ENCODE measurements at regions not wholly inside any gene's neighbourhood (a gene's known extent, or its start where the extent isn't known, plus 50 kb on each side); places are given as distances from the start of the nearest gene placed in this dataset.

- DNase-seq (ENCODE audit: low spot score) = no peak
Measured at GRCh38 chr3:161156936-161157335, 51.8 kb upstream of the B3GALNT1 start.

DNA sequence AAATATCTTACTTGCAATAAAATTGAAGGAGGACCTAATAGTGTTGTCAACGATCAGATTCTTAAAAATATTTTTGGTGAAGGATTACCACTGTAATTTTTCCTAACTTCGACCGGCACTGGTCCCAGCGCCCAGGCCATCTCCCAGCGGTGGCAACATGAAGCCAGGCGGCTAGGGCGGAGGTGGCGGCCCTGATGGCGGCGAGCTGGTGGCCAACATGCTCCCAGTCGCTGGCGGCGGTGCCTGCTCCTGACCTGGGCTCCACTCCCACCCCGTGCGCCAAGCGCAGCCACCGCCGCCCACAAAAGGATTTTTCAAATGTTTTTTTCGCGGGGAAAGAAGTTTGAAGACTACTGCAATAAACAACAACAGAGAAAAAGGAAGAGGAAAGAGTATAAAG, 56.5 kb upstream of the B3GALNT1 start:
- DNase-seq (ENCODE audit: low spot score) = no peak

DNA sequence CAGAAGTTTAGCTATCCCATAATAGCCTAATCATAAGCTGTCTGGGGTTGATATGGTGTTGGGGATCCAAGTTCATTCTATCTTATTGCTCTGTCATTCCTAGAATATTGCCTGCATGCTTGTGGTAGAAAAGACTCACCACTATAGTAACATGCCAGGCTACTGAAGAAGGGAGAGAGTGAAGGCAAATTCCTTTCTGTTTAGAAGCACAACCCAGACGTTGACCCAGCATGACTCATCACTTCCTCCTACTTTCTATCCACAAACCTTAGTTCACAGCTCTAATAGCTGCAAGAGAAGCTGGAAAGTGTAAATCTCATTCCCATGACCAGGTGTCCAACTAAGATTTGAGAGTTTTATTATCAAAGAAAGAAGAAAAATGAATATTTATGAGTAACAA, 57.8 kb upstream of the NMD3 start:
- DNase-seq (ENCODE audit: low spot score) = peak; percentile 64

DNA sequence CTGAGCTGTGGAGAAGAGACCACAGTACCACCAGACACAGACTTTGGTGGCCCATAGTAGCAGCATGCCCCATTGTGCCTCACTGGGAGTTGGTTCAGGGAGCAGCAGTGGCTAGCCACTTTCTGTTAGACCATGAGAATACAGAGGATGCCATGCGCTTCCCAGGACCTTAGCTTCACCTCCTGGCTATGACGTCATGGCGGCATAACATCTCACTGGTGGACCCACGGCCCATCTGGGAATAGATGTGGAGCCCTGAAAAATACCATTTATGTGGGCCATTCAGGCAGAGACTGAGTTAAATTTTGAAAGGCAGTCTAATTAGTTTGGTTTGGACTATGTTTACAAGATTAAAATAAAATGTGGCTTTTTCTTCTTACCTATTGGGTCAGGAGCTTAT, 55.1 kb upstream of the NMD3 start:
- DNase-seq (ENCODE audit: low spot score) = no peak

GRCh38 chr3:161171113-161171512, 50.0 kb upstream of the NMD3 start:
- peak; percentile 49 for DNase-seq (ENCODE audit: low spot score)
